K562 (cell line): ENCODE measurements at regions not wholly inside any gene's neighbourhood (a gene's known extent, or its start where the extent isn't known, plus 50 kb on each side); places are given as distances from the start of the nearest gene placed in this dataset.
A peak's percentile ranks its signal among the peaks of the same experiment; 100 is the strongest.

Experiments used
- ATAC-seq: fragments of 200-7000 bp; cut with Tn5 transposase; 3 replicates; pipeline ENCODE4 v1.9.1; 2020; ENCODE audit warnings: moderate library complexity
- BruUV-seq: library from RNA; stranded (reverse); fragments of 400-500 nt; replicated peaks from 2 replicates; lab custom pipeline; 2021; lab: Mats Ljungman, UMichigan
- CTCF ChIA-PET: fragments of 300-600 bp; formaldehyde crosslinking; extraction: SDS; loops from one replicate; lab custom pipeline; 2021; ENCODE audit warnings: low intra/inter-chr PET ratio; lab: Yijun Ruan, JAX
- POLR2A ChIA-PET: fragments of 300-600, 350-650 bp; sonication (Branson Sonifier 250); formaldehyde crosslinking; extraction: SDS; loops from one replicate; lab custom pipeline; 2021; ENCODE audit warnings: antibody characterized with exemption, inconsistent platforms; lab: Yijun Ruan, JAX
- DNase-seq, 4 experiments: peaks; one replicate each; pipeline versions ENCODE4 v3.0.0 to v3.0.0-alpha.2; 2011 to 2018; ENCODE audit warnings: low spot score in 3 of 4, mixed read lengths in 3 of 4; ENCODE audit errors: extremely low read depth in 1 of 4
- FAIRE-seq: peaks from 2 replicates; lab custom pipeline; 2011; peaks lifted over from hg19 to GRCh38; lab: Jason Lieb, UNC
- H2AFZ ChIP-seq: 2 replicates; pipeline ENCODE4 v1.6.0; 2011; ENCODE audit warnings: low read depth, low read length, control low read depth, inconsistent platforms
- H3K27ac ChIP-seq: fragments of 200-600 bp; 3 replicates; pipeline ENCODE4 v1.8.0; 2011; ENCODE audit warnings: low read depth, mild to moderate bottlenecking, control low read depth, inconsistent platforms, low read length, moderate library complexity, mixed read lengths; ENCODE audit errors: extremely low read depth
- H3K27me3 ChIP-seq, 2 experiments: fragments of 300-600 bp in 1 of 2; 2 replicates in 1 of 2; 3 replicates in 1 of 2; pipeline versions ENCODE4 v1.6.0 to v1.8.0; 2011; ENCODE audit warnings: inconsistent platforms in 2 of 2, low read length in 2 of 2, mild to moderate bottlenecking in 1 of 2, mixed read lengths in 1 of 2, moderate library complexity in 1 of 2; ENCODE audit not compliant: control insufficient read depth in 2 of 2, insufficient read depth in 2 of 2
- H3K36me3 ChIP-seq: fragments of 300-600 bp; 3 replicates; pipeline ENCODE4 v1.8.0; 2011; ENCODE audit warnings: mild to moderate bottlenecking, low read length, inconsistent platforms; ENCODE audit not compliant: control insufficient read depth, insufficient read depth
- H3K4me1 ChIP-seq, 2 experiments: fragments of 200-600 bp in 1 of 2; replicated peaks in 1 of 2; 2 replicates in 1 of 2; 3 replicates in 1 of 2; pipeline versions ENCODE4 v1.5.1 to v1.8.0; 2011; ENCODE audit warnings: inconsistent platforms in 2 of 2, low read length in 2 of 2, mild to moderate bottlenecking in 1 of 2, mixed read lengths in 1 of 2, moderate library complexity in 1 of 2; ENCODE audit not compliant: control insufficient read depth in 2 of 2, insufficient read depth in 2 of 2
- H3K4me2 ChIP-seq: 2 replicates; pipeline ENCODE4 v1.6.1; 2011; ENCODE audit warnings: low read length, control low read depth, inconsistent platforms, mixed read lengths; ENCODE audit not compliant: insufficient read depth
- H3K4me3 ChIP-seq: fragments of 200-600 bp; sonication (generic), shearing (Covaris generic); 2 replicates; pipeline ENCODE4 v1.5.1; 2016; ENCODE audit warnings: control low read depth, inconsistent platforms
- H3K79me2 ChIP-seq: fragments of 200-600 bp; 3 replicates; pipeline ENCODE4 v1.8.0; 2011; ENCODE audit warnings: low read length, inconsistent platforms; ENCODE audit not compliant: control insufficient read depth, insufficient read depth
- H3K9ac ChIP-seq, 2 experiments: 2 replicates each; pipeline versions ENCODE4 v1.6.0 to v1.6.1; 2011; ENCODE audit warnings: low read depth in 2 of 2, low read length in 2 of 2, control low read depth in 1 of 2, inconsistent platforms in 1 of 2, mild to moderate bottlenecking in 1 of 2, mixed read lengths in 1 of 2; ENCODE audit not compliant: insufficient read depth in 1 of 2
- H3K9me1 ChIP-seq: one replicate; pipeline ENCODE4 v1.6.0; 2011; ENCODE audit warnings: inconsistent platforms, mild to moderate bottlenecking, low read length, moderate library complexity; ENCODE audit not compliant: control insufficient read depth, insufficient read depth
- H3K9me3 ChIP-seq: replicated peaks from 2 replicates; pipeline ENCODE4 v1.5.1; 2011; ENCODE audit warnings: low read depth, low read length, inconsistent platforms; ENCODE audit not compliant: control insufficient read depth, insufficient read depth
- H4K20me1 ChIP-seq: replicated peaks from 2 replicates; pipeline ENCODE4 v1.6.1; 2011; ENCODE audit warnings: low read length, inconsistent platforms, mixed read lengths; ENCODE audit not compliant: control insufficient read depth, insufficient read depth
- ILK ChIP-seq: fragments of 450-650 bp; IDR thresholded peaks from 2 replicates; pipeline ENCODE4 v1.6.1; 2016; ENCODE audit warnings: missing genetic modification characterization, low read depth, mild to moderate bottlenecking, missing compliant biosample characterization, moderate library complexity, borderline replicate concordance
- NR4A1 ChIP-seq, 2 experiments: fragments of 250-450 bp in 1 of 2; fragments of 450-650 bp in 1 of 2; sonication (Bioruptor Pico) in 1 of 2; IDR thresholded peaks; 2 replicates each; pipeline versions ENCODE4 v1.4.0 to v1.6.1; 2016 to 2020; ENCODE audit warnings: mild to moderate bottlenecking in 2 of 2, missing compliant biosample characterization in 1 of 2, missing genetic modification characterization in 1 of 2, moderate library complexity in 1 of 2
- TAL1 ChIP-seq: fragments of 450-650 bp; IDR thresholded peaks from 2 replicates; pipeline ENCODE4 v1.6.1; 2016; ENCODE audit warnings: mild to moderate bottlenecking
- YY1 ChIP-seq, 3 experiments: IDR thresholded peaks; 2 replicates each; pipeline ENCODE4 v1.6.1; 2011; ENCODE audit warnings: low read length in 2 of 3, mild to moderate bottlenecking in 2 of 3, moderate library complexity in 2 of 3, borderline replicate concordance in 1 of 3, control low read depth in 1 of 3, low read depth in 1 of 3; ENCODE audit not compliant: insufficient read depth in 3 of 3, insufficient replicate concordance in 2 of 3, control insufficient read depth in 1 of 3, insufficient read length in 1 of 3; ENCODE audit errors: extremely low read depth in 1 of 3
- ZNF143 ChIP-seq: sonication (generic); formaldehyde crosslinking; IDR thresholded peaks from 2 replicates; pipeline ENCODE4 v1.9.0; 2022; ENCODE audit warnings: mild to moderate bottlenecking, missing genetic modification reagents
- ZSCAN29 ChIP-seq: fragments of 450-650 bp; IDR thresholded peaks from 2 replicates; pipeline ENCODE4 v1.6.1; 2017
- WGBS: fragments of 100-300 bp; shearing (Covaris generic); methylation state at CpG from one replicate; pipeline ENCODE4 v1.1.6; 2016; ENCODE audit warnings: low coverage, mixed read lengths; ENCODE audit not compliant: insufficient coverage; ENCODE audit errors: missing lambda C conversion rate; 5-methylcytosine and 5-hydroxymethylcytosine counted together
- in situ Hi-C: fragments of 300-500 bp; cut with MboI; formaldehyde crosslinking; loops from 4 replicates; pipeline ENCODE4 v1.15.0; 2018; ENCODE audit warnings: inconsistent platforms, mixed read lengths
- intact Hi-C: fragments of 100-400 bp; cut with micrococcal nuclease; formaldehyde crosslinking; loops from 2 replicates; pipeline ENCODE4 v1.14.2; 2022
- TF ChIP-seq, protein P1 (sequence below): fragments of 250-450 bp; sonication (Bioruptor Pico); IDR thresholded peaks from 2 replicates; pipeline ENCODE4 v1.4.0; 2020

DNA sequence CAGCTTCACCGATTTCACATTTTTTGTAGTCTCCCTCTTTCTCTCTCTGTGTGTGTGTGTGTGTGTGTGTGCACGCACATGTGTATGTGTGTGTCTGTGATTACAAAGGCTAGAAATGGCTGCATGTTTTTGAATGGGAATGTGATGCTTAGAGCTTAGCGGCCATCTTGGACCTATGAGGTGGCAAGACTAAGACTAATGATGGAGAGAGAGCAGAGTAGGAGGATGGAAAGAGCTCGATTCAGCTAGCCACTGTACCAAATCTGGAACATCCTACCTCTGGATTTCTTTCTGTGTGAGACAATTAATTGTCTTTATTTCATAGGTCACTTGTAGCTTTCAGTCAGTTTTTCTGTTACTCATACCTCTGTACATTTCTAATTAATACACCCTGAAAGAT lies 205.1 kb downstream of the PCSK1 start:
- Histone ChIP-seq H3K9me1 (no peaks in the 10 kb centered on the region), H4K20me1 (no peaks in the 10 kb centered on the region), H3K4me3 (no peak overlapping the region), H3K79me2 (no peaks in the 10 kb centered on the region), H3K27me3 (no peaks in the 10 kb centered on the region; a peak in 1 of 5 replicates), H3K27ac (no peak overlapping the region), H3K9me3 (no peaks in the 10 kb centered on the region), H3K36me3 (no peaks in the 10 kb centered on the region), H3K9ac (no peak overlapping the region), H2AFZ (no peak overlapping the region), H3K4me1 (no peaks in the 10 kb centered on the region), H3K4me2 (no peak overlapping the region)
- ATAC-seq (no peak), DNase-seq (no peak), FAIRE-seq (no peak)
- WGBS: 3% methylated on average over 4 of the region's 4 CpGs
- CTCF ChIA-PET: no interaction called here
- in situ Hi-C loops: no loop called here
- BruUV-seq: no TSS peak
- intact Hi-C loops: no loop called here
- no peak for TF ChIP-seq ILK
- TF ChIP-seq YY1 (IDR thresholded peaks at IDR 0.05; ENCODE audit: borderline replicate concordance in 1 of 3, control insufficient read depth in 1 of 3, extremely low read depth in 1 of 3, insufficient read depth in 3 of 3, insufficient read length in 1 of 3, insufficient replicate concordance in 2 of 3, low read depth in 1 of 3, low read length in 2 of 3): peak in 1 of 3 experiments; percentile 9
- TF ChIP-seq TAL1: no peak
- TF ChIP-seq ZSCAN29: no peak
- POLR2A ChIA-PET: no interaction called here

DNA sequence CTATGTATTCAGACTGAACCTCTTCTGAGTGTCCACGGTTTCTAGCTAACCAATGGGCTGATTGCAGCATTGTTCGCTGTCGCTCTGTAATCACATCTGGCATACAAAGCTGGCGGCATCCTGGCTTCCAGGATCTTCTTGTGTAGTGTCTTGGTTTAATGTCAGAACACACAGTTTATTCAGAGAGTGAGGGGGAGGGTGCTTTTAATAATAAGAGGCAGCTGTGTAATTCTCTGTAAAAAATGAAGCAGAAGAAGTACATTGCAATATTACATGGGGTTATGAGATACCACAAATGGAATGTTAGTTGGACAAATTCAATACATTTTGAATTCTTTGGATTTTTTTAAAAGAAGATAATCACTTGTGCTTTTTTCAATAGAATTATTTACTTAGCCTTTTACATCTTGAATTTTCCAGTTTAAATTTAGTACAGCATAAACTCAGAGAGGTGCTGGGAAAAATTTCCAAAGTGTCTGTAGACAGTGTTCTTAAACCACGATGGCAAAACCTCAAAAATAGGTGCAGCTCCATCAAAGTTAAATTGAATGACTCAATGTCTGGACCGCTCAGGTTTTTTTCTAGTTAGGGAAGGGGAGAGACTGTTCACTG lies 206.0 kb downstream of the PCSK1 start:
- BruUV-seq: no TSS peak
- Histone ChIP-seq H4K20me1 (no peaks in the 10 kb centered on the region), H3K9me1 (no peaks in the 10 kb centered on the region), H3K4me2 (no peak overlapping the region), H3K9me3 (no peaks in the 10 kb centered on the region), H2AFZ (no peak overlapping the region), H3K27me3 (no peaks in the 10 kb centered on the region; a peak in 1 of 5 replicates), H3K4me1 (no peaks in the 10 kb centered on the region), H3K27ac (no peak overlapping the region), H3K9ac (no peak overlapping the region), H3K79me2 (no peaks in the 10 kb centered on the region), H3K36me3 (no peaks in the 10 kb centered on the region), H3K4me3 (no peak overlapping the region)
- ATAC-seq (no peak), FAIRE-seq (no peak), DNase-seq (no peak)
- in situ Hi-C loops: no loop called here
- TF ChIP-seq, protein P1, sequence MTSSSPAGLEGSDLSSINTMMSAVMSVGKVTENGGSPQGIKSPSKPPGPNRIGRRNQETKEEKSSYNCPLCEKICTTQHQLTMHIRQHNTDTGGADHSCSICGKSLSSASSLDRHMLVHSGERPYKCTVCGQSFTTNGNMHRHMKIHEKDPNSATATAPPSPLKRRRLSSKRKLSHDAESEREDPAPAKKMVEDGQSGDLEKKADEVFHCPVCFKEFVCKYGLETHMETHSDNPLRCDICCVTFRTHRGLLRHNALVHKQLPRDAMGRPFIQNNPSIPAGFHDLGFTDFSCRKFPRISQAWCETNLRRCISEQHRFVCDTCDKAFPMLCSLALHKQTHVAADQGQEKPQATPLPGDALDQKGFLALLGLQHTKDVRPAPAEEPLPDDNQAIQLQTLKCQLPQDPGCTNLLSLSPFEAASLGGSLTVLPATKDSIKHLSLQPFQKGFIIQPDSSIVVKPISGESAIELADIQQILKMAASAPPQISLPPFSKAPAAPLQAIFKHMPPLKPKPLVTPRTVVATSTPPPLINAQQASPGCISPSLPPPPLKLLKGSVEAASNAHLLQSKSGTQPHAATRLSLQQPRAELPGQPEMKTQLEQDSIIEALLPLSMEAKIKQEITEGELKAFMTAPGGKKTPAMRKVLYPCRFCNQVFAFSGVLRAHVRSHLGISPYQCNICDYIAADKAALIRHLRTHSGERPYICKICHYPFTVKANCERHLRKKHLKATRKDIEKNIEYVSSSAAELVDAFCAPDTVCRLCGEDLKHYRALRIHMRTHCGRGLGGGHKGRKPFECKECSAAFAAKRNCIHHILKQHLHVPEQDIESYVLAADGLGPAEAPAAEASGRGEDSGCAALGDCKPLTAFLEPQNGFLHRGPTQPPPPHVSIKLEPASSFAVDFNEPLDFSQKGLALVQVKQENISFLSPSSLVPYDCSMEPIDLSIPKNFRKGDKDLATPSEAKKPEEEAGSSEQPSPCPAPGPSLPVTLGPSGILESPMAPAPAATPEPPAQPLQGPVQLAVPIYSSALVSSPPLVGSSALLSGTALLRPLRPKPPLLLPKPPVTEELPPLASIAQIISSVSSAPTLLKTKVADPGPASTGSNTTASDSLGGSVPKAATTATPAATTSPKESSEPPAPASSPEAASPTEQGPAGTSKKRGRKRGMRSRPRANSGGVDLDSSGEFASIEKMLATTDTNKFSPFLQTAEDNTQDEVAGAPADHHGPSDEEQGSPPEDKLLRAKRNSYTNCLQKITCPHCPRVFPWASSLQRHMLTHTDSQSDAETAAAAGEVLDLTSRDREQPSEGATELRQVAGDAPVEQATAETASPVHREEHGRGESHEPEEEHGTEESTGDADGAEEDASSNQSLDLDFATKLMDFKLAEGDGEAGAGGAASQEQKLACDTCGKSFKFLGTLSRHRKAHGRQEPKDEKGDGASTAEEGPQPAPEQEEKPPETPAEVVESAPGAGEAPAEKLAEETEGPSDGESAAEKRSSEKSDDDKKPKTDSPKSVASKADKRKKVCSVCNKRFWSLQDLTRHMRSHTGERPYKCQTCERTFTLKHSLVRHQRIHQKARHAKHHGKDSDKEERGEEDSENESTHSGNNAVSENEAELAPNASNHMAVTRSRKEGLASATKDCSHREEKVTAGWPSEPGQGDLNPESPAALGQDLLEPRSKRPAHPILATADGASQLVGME (CRISPR knock-in tag): no peak
- TF ChIP-seq ZNF143 (no peak), NR4A1 (CRISPR knock-in tag; IDR thresholded peaks at IDR 0.05) (no peak), NR4A1 (tag; IDR thresholded peaks at IDR 0.05) (no peak)
- ChIA-PET POLR2A (interaction anchor here (0.6 to 1.4 kb wide), 2 partner anchors 8 to 17 kb away, joined by 3 read pairs; no protein-coding TSS in a partner anchor), CTCF (no interaction called here)
- WGBS: under 1% methylated on average over 6 of the region's 6 CpGs
- intact Hi-C loops: no loop called here
